ENCODE measurements at regions not wholly inside any gene's neighbourhood (a gene's known extent, or its start where the extent isn't known, plus 50 kb on each side); places are given as distances from the start of the nearest gene placed in this dataset.

- BruUV-seq (replicated peaks) = no TSS peak
- intact Hi-C loops (cut with micrococcal nuclease) = no loop called here
- no peaks in the 10 kb centered on the region for H3K27me3 ChIP-seq (ENCODE audit: insufficient read depth, low read length)
- CTCF ChIA-PET = no interaction called here
- H4K20me1 ChIP-seq (ENCODE audit: insufficient read depth) = no peaks in the 10 kb centered on the region
- no peak overlapping the region for H2AFZ ChIP-seq (ENCODE audit: low read depth, low read length, poor library complexity, severe bottlenecking)
- H3K4me2 ChIP-seq (ENCODE audit: low read length) = no peak overlapping the region
- no peak for DNase-seq (ENCODE audit: low read depth, low spot score)
- no peak overlapping the region for H3K4me3 ChIP-seq (replicated peaks in 1 of 2; ENCODE audit: low read depth in 1 of 2, low read length in 2 of 2)
- H3K9me2 ChIP-seq (ENCODE audit: insufficient read depth) = 0 out of 2 replicates have a peak, but pooled peaks cover 3% of the 10 kb centered on the region
- POLR2A ChIA-PET = no interaction called here
- no peaks in the 10 kb centered on the region for H3K79me2 ChIP-seq (ENCODE audit: insufficient read depth, low read length)
- ATAC-seq = no peak
- H3K27ac ChIP-seq (ENCODE audit: low read depth, low read length) = no peak overlapping the region
- H3K36me3 ChIP-seq (ENCODE audit: control insufficient read depth in 1 of 2, insufficient read depth in 2 of 2, low read length in 2 of 2) = no peaks in the 10 kb centered on the region
- H3K9me3 ChIP-seq (ENCODE audit: control insufficient read depth in 1 of 2, insufficient read depth in 1 of 2, low read depth in 1 of 2, low read length in 2 of 2) = no peaks in the 10 kb centered on the region
- RAD21 ChIA-PET (ENCODE audit: low non-redundant PET in 1 of 2, low total read pairs in 2 of 2, uncharacterized antibody in 2 of 2, unreplicated experiment in 2 of 2) = no interaction called here
- no peak overlapping the region for H3K9ac ChIP-seq (ENCODE audit: low read length)
- H3K4me1 ChIP-seq (ENCODE audit: control insufficient read depth in 1 of 2, insufficient read depth in 2 of 2, low read length in 2 of 2) = no peaks in the 10 kb centered on the region
- TF ChIP-seq ZFX (IDR thresholded peaks at IDR 0.05) = no peak
- TF ChIP-seq, protein P1, sequence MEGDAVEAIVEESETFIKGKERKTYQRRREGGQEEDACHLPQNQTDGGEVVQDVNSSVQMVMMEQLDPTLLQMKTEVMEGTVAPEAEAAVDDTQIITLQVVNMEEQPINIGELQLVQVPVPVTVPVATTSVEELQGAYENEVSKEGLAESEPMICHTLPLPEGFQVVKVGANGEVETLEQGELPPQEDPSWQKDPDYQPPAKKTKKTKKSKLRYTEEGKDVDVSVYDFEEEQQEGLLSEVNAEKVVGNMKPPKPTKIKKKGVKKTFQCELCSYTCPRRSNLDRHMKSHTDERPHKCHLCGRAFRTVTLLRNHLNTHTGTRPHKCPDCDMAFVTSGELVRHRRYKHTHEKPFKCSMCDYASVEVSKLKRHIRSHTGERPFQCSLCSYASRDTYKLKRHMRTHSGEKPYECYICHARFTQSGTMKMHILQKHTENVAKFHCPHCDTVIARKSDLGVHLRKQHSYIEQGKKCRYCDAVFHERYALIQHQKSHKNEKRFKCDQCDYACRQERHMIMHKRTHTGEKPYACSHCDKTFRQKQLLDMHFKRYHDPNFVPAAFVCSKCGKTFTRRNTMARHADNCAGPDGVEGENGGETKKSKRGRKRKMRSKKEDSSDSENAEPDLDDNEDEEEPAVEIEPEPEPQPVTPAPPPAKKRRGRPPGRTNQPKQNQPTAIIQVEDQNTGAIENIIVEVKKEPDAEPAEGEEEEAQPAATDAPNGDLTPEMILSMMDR (IDR thresholded peaks at IDR 0.05 in 2 of 3, conservative IDR thresholded peaks at IDR 0.05 in 1 of 3; ENCODE audit: borderline replicate concordance in 1 of 3, insufficient read depth in 1 of 3, low read depth in 2 of 3, low read length in 2 of 3) = no peak
- no peak for TF ChIP-seq CBX3 (IDR thresholded peaks at IDR 0.05; ENCODE audit: low read depth)
- TF ChIP-seq ATF3 (IDR thresholded peaks at IDR 0.05) = no peak
- no peak for TF ChIP-seq TCF7L2 (IDR thresholded peaks at IDR 0.05; ENCODE audit: borderline replicate concordance, extremely low read depth, insufficient read depth, insufficient read length)
- no peak for TF ChIP-seq ZNF274 (IDR thresholded peaks at IDR 0.05; ENCODE audit: low read depth, low read length)
- TF ChIP-seq POLR2AphosphoS5 (IDR thresholded peaks at IDR 0.05; ENCODE audit: low read depth, low read length) = no peak
- TF ChIP-seq, protein P2, sequence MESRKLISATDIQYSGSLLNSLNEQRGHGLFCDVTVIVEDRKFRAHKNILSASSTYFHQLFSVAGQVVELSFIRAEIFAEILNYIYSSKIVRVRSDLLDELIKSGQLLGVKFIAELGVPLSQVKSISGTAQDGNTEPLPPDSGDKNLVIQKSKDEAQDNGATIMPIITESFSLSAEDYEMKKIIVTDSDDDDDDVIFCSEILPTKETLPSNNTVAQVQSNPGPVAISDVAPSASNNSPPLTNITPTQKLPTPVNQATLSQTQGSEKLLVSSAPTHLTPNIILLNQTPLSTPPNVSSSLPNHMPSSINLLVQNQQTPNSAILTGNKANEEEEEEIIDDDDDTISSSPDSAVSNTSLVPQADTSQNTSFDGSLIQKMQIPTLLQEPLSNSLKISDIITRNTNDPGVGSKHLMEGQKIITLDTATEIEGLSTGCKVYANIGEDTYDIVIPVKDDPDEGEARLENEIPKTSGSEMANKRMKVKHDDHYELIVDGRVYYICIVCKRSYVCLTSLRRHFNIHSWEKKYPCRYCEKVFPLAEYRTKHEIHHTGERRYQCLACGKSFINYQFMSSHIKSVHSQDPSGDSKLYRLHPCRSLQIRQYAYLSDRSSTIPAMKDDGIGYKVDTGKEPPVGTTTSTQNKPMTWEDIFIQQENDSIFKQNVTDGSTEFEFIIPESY (IDR thresholded peaks at IDR 0.05; ENCODE audit: extremely low read depth, insufficient replicate concordance, low read length) = no peak
- no peak for TF ChIP-seq ELF1 (IDR thresholded peaks at IDR 0.05; ENCODE audit: borderline replicate concordance, low read depth)
Observed at GRCh38 chr12:92416385-92416812, 270.8 kb upstream of the BTG1 start.

Data from HCT116 (cell line).